DMS153 treated with DMSO at 0.1 percent for 48 hours (cell line): ENCODE measurements at regions not wholly inside any gene's neighbourhood (a gene's known extent, or its start where the extent isn't known, plus 50 kb on each side); places are given as distances from the start of the nearest gene placed in this dataset.

Source experiments
- DNase-seq: peaks from one replicate; lab custom pipeline; 2025; ENCODE audit not compliant: unreplicated experiment; lab: John Stamatoyannopoulos, UW

GRCh38 chr2:220269367-220269766 is 641.9 kb downstream of the SLC4A3 start:
- DNase-seq, result no peak

GRCh38 chr2:220270481-220271070 is 643.1 kb downstream of the SLC4A3 start:
- no peak for DNase-seq

GRCh38 chr2:220272656-220273055 is 645.2 kb downstream of the SLC4A3 start:
- DNase-seq, result no peak

- no peak for DNase-seq
Measured at GRCh38 chr2:220273082-220273481, 645.7 kb downstream of the SLC4A3 start.

- no peak for DNase-seq
Measured at GRCh38 chr2:220275454-220275853, 648.0 kb downstream of the SLC4A3 start.

- DNase-seq, result no peak
Measured at GRCh38 chr2:220276741-220277444, 649.5 kb downstream of the SLC4A3 start.

- no peak for DNase-seq
Measured at GRCh38 chr2:220277445-220277975, 650.1 kb downstream of the SLC4A3 start.

GRCh38 chr2:220278022-220278421 is 650.6 kb downstream of the SLC4A3 start:
- no peak for DNase-seq

- DNase-seq, result no peak
Measured at GRCh38 chr2:220279372-220279771, 651.9 kb downstream of the SLC4A3 start.

- DNase-seq, result no peak
Measured at GRCh38 chr2:220279840-220280239, 652.4 kb downstream of the SLC4A3 start.

- no peak for DNase-seq
Measured at GRCh38 chr2:220280736-220281135, 653.3 kb downstream of the SLC4A3 start.

GRCh38 chr2:220281771-220282170 is 654.3 kb downstream of the SLC4A3 start:
- DNase-seq, result no peak

GRCh38 chr2:220282236-220282635 is 654.8 kb downstream of the SLC4A3 start:
- no peak for DNase-seq

- DNase-seq, result no peak
Measured at GRCh38 chr2:220293966-220294365, 666.5 kb downstream of the SLC4A3 start.

GRCh38 chr2:220296174-220296573 is 668.7 kb downstream of the SLC4A3 start:
- peak; percentile 44 for DNase-seq

GRCh38 chr2:220297093-220297492 is 669.7 kb downstream of the SLC4A3 start:
- no peak for DNase-seq

GRCh38 chr2:220300806-220301205 is 673.4 kb downstream of the SLC4A3 start:
- DNase-seq, result no peak

GRCh38 chr2:220302756-220303155 is 675.3 kb downstream of the SLC4A3 start:
- no peak for DNase-seq

- DNase-seq, result no peak
Measured at GRCh38 chr2:220309215-220309614, 681.8 kb downstream of the SLC4A3 start.

GRCh38 chr2:220310451-220310861 is 683.0 kb downstream of the SLC4A3 start:
- no peak for DNase-seq

GRCh38 chr2:220315098-220315823 is 687.8 kb downstream of the SLC4A3 start:
- no peak for DNase-seq

- DNase-seq, result no peak
Measured at GRCh38 chr2:220318037-220318436, 690.6 kb downstream of the SLC4A3 start.
